Osteoblast (primary cell): ENCODE measurements at regions not wholly inside any gene's neighbourhood (a gene's known extent, or its start where the extent isn't known, plus 50 kb on each side); places are given as distances from the start of the nearest gene placed in this dataset.

ENCODE experiments used
- DNase-seq: peaks from one replicate; pipeline ENCODE4 v3.0.0; 2011; ENCODE audit warnings: low spot score, mixed read lengths; ENCODE audit not compliant: insufficient read length; ENCODE audit errors: missing footprints
- H2AFZ ChIP-seq: 2 replicates; pipeline ENCODE4 v1.6.0; 2011; ENCODE audit warnings: mild to moderate bottlenecking, low read length
- H3K27ac ChIP-seq: 2 replicates; pipeline ENCODE4 v1.5.1; 2011; ENCODE audit warnings: mild to moderate bottlenecking, low read depth, low read length, moderate library complexity
- H3K27me3 ChIP-seq: 2 replicates; pipeline ENCODE4 v1.6.0; 2012; ENCODE audit warnings: mild to moderate bottlenecking, control low read depth, inconsistent platforms, low read length, moderate library complexity; ENCODE audit not compliant: insufficient read depth
- H3K36me3 ChIP-seq: 2 replicates; pipeline ENCODE4 v1.5.1; 2011; ENCODE audit warnings: mild to moderate bottlenecking, low read length, control low read depth, moderate library complexity; ENCODE audit not compliant: insufficient read depth
- H3K4me1 ChIP-seq: 2 replicates; pipeline ENCODE4 v1.5.1; 2011; ENCODE audit warnings: mild to moderate bottlenecking, low read length, control low read depth, moderate library complexity; ENCODE audit not compliant: insufficient read depth
- H3K4me2 ChIP-seq: 2 replicates; pipeline ENCODE4 v1.6.0; 2011; ENCODE audit warnings: mild to moderate bottlenecking, low read length; ENCODE audit not compliant: insufficient read depth
- H3K4me3 ChIP-seq: fragments of 200-600 bp; sonication (generic); 3 replicates; pipeline ENCODE4 v1.5.1; 2012; ENCODE audit warnings: mild to moderate bottlenecking, low read length, inconsistent platforms; ENCODE audit not compliant: insufficient read depth
- H3K79me2 ChIP-seq: 2 replicates; pipeline ENCODE4 v1.6.0; 2012; ENCODE audit warnings: mild to moderate bottlenecking, low read length, control low read depth, inconsistent platforms; ENCODE audit not compliant: insufficient read depth
- H3K9me3 ChIP-seq: 2 replicates; pipeline ENCODE4 v1.5.1; 2011; ENCODE audit warnings: low read depth, low read length, control low read depth
- H4K20me1 ChIP-seq: 2 replicates; pipeline ENCODE4 v1.6.0; 2012; ENCODE audit warnings: mild to moderate bottlenecking, low read length, control low read depth; ENCODE audit not compliant: insufficient read depth
- CTCF ChIP-seq: IDR thresholded peaks from 2 replicates; pipeline ENCODE4 v1.5.1; 2011; ENCODE audit warnings: mild to moderate bottlenecking, low read depth, low read length, moderate library complexity; ENCODE audit errors: extremely low read depth

GRCh38 chr6:134394905-134395304 is 77.0 kb upstream of the SGK1 start:
- Histone ChIP-seq H3K4me2 (no peak overlapping the region), H3K4me3 (no peak overlapping the region), H3K36me3 (no peaks in the 10 kb centered on the region), H3K27ac (no peak overlapping the region), H3K79me2 (no peaks in the 10 kb centered on the region), H4K20me1 (no peaks in the 10 kb centered on the region), H3K27me3 (no peaks in the 10 kb centered on the region), H3K4me1 (no peaks in the 10 kb centered on the region), H2AFZ (no peak overlapping the region), H3K9me3 (no peaks in the 10 kb centered on the region)
- DNase-seq, result no peak
- TF ChIP-seq CTCF, result no peak

GRCh38 chr6:134394208-134394607 is 76.3 kb upstream of the SGK1 start:
- Histone ChIP-seq H3K4me2 (no peak overlapping the region), H3K4me3 (no peak overlapping the region), H3K27me3 (no peaks in the 10 kb centered on the region), H2AFZ (no peak overlapping the region), H3K9me3 (no peaks in the 10 kb centered on the region), H3K79me2 (no peaks in the 10 kb centered on the region), H4K20me1 (no peaks in the 10 kb centered on the region), H3K27ac (no peak overlapping the region), H3K4me1 (no peaks in the 10 kb centered on the region), H3K36me3 (no peaks in the 10 kb centered on the region)
- no peak for DNase-seq
- no peak for TF ChIP-seq CTCF

- DNase-seq, result no peak
- no peak overlapping the region for H3K4me2 ChIP-seq
Measured at GRCh38 chr6:134391205-134391604, 73.3 kb upstream of the SGK1 start.

GRCh38 chr6:134389658-134390057 is 71.7 kb upstream of the SGK1 start:
- no peaks in the 10 kb centered on the region for H3K36me3 ChIP-seq
- H3K27ac ChIP-seq, result no peak overlapping the region
- H4K20me1 ChIP-seq, result no peaks in the 10 kb centered on the region
- no peak for DNase-seq
- H3K4me1 ChIP-seq, result no peaks in the 10 kb centered on the region
- no peaks in the 10 kb centered on the region for H3K27me3 ChIP-seq
- no peak for TF ChIP-seq CTCF
- no peaks in the 10 kb centered on the region for H3K9me3 ChIP-seq
- H3K4me3 ChIP-seq, result no peak overlapping the region
- H3K79me2 ChIP-seq, result no peaks in the 10 kb centered on the region
- H2AFZ ChIP-seq, result no peak overlapping the region
- no peak overlapping the region for H3K4me2 ChIP-seq

More at GRCh38 chr6:134391205-134391604, 73.3 kb upstream of the SGK1 start:
- no peaks in the 10 kb centered on the region for H3K4me1 ChIP-seq
- no peaks in the 10 kb centered on the region for H4K20me1 ChIP-seq
- H3K27ac ChIP-seq, result no peak overlapping the region
- H3K36me3 ChIP-seq, result no peaks in the 10 kb centered on the region
- H3K4me3 ChIP-seq, result no peak overlapping the region
- H3K79me2 ChIP-seq, result no peaks in the 10 kb centered on the region
- H3K9me3 ChIP-seq, result no peaks in the 10 kb centered on the region
- no peaks in the 10 kb centered on the region for H3K27me3 ChIP-seq
- TF ChIP-seq CTCF, result no peak
- no peak overlapping the region for H2AFZ ChIP-seq
